ENCODE measurements at regions not wholly inside any gene's neighbourhood (a gene's known extent, or its start where the extent isn't known, plus 50 kb on each side); places are given as distances from the start of the nearest gene placed in this dataset.

DNA sequence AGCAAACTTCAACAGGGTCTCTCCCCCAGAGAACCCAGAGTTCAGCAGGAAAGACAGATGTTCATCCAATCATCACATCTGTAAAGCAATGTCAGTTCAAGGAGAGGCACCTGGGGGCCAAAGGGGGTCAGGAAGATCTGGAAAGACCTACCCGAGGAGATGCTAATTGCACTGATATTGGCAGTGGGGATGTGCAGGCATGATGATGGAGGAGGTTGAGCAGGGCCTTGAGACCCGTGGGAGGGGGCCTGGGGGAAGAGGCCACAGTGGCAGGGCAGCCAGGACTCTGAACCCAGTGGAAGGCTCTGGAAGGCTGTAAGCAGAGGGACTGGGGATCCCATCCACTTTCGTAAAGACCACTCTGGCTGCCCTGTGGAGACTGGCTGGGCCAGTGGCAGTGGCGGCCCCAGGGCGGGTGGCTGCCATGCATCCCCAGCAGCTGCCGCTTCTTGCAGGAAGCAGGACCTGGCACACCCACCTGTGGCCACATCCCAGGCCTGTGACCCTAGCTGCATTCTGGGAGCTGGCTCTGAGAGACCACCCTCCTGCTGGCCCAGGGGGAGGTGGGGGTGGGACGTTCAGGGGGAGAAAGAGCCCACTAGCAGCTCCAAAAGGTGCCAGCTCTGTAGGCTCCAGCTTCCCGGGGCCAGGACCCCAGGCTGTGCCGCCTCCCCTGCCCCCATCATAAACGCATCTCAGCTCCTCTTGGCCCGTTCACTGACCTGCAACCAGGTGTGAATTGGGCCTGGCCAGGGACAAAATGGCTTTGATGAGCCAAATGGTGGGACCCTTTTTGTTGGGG is 59.9 kb upstream of the FGF3 start:
- TF ChIP-seq TCF7L2 (IDR thresholded peaks at IDR 0.05; ENCODE audit: low read depth, low read length), result no peak
- TF ChIP-seq, protein P1, sequence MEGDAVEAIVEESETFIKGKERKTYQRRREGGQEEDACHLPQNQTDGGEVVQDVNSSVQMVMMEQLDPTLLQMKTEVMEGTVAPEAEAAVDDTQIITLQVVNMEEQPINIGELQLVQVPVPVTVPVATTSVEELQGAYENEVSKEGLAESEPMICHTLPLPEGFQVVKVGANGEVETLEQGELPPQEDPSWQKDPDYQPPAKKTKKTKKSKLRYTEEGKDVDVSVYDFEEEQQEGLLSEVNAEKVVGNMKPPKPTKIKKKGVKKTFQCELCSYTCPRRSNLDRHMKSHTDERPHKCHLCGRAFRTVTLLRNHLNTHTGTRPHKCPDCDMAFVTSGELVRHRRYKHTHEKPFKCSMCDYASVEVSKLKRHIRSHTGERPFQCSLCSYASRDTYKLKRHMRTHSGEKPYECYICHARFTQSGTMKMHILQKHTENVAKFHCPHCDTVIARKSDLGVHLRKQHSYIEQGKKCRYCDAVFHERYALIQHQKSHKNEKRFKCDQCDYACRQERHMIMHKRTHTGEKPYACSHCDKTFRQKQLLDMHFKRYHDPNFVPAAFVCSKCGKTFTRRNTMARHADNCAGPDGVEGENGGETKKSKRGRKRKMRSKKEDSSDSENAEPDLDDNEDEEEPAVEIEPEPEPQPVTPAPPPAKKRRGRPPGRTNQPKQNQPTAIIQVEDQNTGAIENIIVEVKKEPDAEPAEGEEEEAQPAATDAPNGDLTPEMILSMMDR (IDR thresholded peaks at IDR 0.05), result no peak
- TF ChIP-seq POLR2AphosphoS5 (IDR thresholded peaks at IDR 0.05; ENCODE audit: low read depth, low read length), result no peak
- TF ChIP-seq, protein P2, sequence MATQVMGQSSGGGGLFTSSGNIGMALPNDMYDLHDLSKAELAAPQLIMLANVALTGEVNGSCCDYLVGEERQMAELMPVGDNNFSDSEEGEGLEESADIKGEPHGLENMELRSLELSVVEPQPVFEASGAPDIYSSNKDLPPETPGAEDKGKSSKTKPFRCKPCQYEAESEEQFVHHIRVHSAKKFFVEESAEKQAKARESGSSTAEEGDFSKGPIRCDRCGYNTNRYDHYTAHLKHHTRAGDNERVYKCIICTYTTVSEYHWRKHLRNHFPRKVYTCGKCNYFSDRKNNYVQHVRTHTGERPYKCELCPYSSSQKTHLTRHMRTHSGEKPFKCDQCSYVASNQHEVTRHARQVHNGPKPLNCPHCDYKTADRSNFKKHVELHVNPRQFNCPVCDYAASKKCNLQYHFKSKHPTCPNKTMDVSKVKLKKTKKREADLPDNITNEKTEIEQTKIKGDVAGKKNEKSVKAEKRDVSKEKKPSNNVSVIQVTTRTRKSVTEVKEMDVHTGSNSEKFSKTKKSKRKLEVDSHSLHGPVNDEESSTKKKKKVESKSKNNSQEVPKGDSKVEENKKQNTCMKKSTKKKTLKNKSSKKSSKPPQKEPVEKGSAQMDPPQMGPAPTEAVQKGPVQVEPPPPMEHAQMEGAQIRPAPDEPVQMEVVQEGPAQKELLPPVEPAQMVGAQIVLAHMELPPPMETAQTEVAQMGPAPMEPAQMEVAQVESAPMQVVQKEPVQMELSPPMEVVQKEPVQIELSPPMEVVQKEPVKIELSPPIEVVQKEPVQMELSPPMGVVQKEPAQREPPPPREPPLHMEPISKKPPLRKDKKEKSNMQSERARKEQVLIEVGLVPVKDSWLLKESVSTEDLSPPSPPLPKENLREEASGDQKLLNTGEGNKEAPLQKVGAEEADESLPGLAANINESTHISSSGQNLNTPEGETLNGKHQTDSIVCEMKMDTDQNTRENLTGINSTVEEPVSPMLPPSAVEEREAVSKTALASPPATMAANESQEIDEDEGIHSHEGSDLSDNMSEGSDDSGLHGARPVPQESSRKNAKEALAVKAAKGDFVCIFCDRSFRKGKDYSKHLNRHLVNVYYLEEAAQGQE (IDR thresholded peaks at IDR 0.05; ENCODE audit: insufficient read depth in 1 of 2, low read depth in 2 of 2, low read length in 1 of 2), result no peak
- TF ChIP-seq SIN3A (IDR thresholded peaks at IDR 0.05; ENCODE audit: borderline replicate concordance, insufficient read depth, low read depth, low read length), result no peak

All from Panc1 (cell line).